AG04449 (cell line): ENCODE measurements at regions not wholly inside any gene's neighbourhood (a gene's known extent, or its start where the extent isn't known, plus 50 kb on each side); places are given as distances from the start of the nearest gene placed in this dataset.

ENCODE experiments used
- CTCF ChIA-PET: fragments of 350-600 bp; formaldehyde crosslinking; extraction: SDS; loops from one replicate; lab custom pipeline; 2021; ENCODE audit warnings: antibody characterized with exemption; lab: Yijun Ruan, JAX
- POLR2A ChIA-PET: fragments of 400-600, 350-600 bp; formaldehyde crosslinking; extraction: SDS; loops from one replicate; lab custom pipeline; 2020; ENCODE audit warnings: antibody characterized with exemption, inconsistent platforms; lab: Yijun Ruan, JAX
- DNase-seq: peaks from one replicate; pipeline ENCODE4 v3.0.0-alpha.2; 2010; ENCODE audit warnings: low read depth, low spot score
- H3K4me3 ChIP-seq: 2 replicates; pipeline ENCODE4 v1.5.1; 2011; ENCODE audit warnings: low read depth, mild to moderate bottlenecking, control low read depth, low read length
- CTCF ChIP-seq: IDR thresholded peaks from one replicate; pipeline ENCODE4 v1.5.1; 2011; ENCODE audit warnings: mild to moderate bottlenecking, moderate library complexity, low read length, control low read depth, inconsistent platforms; ENCODE audit not compliant: insufficient read depth; ENCODE audit errors: missing control alignments

- POLR2A ChIA-PET: no interaction called here
- no peak for DNase-seq
- CTCF ChIA-PET: no interaction called here
- no peak overlapping the region for H3K4me3 ChIP-seq
- TF ChIP-seq CTCF: no peak
Measured at GRCh38 chr3:41143421-41144031, 55.8 kb upstream of the CTNNB1 start.

GRCh38 chr3:41144631-41145030, 54.7 kb upstream of the CTNNB1 start:
- no peak for DNase-seq
- H3K4me3 ChIP-seq: no peak overlapping the region
- POLR2A ChIA-PET: no interaction called here
- CTCF ChIA-PET: no interaction called here
- TF ChIP-seq CTCF: no peak

DNA sequence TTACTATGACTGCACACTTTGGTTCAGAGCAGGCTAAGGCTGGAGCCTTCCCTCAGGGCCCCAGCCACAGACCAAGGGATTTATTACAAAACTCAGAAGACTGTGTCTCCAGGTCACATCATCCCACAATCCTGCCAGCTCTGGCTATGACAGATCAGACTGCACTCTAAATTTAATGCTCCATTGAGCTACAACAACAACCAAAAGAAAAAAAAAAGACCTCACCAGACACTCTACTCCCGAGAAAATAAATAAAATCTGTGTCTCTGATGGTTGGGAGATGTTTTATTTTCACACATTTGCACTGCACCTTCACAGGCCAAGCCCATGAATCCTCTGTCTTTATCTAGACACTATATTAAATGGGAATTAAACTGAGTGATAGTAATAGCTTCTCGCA, 50.8 kb upstream of the CTNNB1 start:
- ChIA-PET CTCF (interaction anchor here (1.5 kb wide), 1 partner anchor 568 kb away, joined by 3 read pairs; no protein-coding TSS in a partner anchor), POLR2A (no interaction called here)
- no peak for TF ChIP-seq CTCF
- DNase-seq: no peak
- H3K4me3 ChIP-seq: no peak overlapping the region

DNA sequence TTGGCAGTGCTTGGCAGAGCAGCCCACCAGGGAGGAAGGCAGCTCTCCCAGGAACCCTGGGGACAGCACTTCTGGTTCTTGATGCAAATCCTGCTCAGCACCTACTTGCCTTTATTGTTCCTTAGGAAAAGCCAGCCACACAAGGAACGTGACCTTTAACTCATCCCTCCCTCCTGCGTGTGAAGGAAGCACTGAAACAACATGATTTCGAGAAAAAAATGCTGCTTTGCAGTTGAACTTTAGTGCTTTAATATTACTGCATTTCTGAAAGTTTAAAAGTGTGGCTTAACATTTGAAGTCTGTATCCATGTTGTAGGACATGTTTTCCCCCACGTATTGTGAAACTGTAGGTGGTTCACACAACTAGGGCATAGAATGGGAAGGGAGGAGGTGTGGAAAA, 50.4 kb upstream of the CTNNB1 start:
- no peak overlapping the region for H3K4me3 ChIP-seq
- DNase-seq: no peak
- POLR2A ChIA-PET: no interaction called here
- TF ChIP-seq CTCF: no peak
- CTCF ChIA-PET: interaction anchor here (1.5 kb wide), 1 partner anchor 569 kb away, joined by 3 read pairs; no protein-coding TSS in a partner anchor
